ENCODE measurements at regions not wholly inside any gene's neighbourhood (a gene's known extent, or its start where the extent isn't known, plus 50 kb on each side); places are given as distances from the start of the nearest gene placed in this dataset.

DNA sequence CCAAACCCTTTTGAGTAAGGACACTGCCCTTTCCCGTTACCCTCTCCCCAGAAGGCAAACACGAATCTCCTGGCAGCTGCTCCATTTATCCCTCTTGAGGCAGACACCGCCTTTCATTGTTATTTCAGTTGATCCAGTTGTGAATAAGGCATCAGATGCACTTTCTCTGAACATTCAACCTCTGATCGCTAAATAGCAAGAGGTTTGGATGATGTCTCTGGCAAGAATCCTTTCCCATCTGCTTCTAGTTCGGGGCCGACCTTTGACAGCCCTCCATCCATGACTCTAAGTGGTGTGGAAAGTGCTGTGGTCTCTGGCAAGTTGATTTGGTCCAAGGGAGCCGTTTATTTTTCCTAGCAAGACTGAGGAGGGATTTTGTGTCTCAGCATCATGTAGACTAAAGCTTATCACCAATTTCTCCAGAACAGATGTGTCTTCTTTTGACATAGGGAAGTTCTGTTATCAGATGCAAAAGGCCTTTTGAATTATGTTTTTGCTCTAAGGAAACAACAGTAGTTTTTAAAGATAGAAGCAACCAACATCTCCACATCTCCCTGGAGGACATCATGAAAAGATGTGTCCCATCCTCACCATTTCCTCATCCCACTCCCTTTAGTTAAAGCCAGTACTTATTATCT is 123.6 kb downstream of the CCDC34 start:
- TF ChIP-seq RBM17 (IDR thresholded peaks at IDR 0.05; ENCODE audit: borderline replicate concordance, low read depth, low read length) (no peak), ZZZ3 (IDR thresholded peaks at IDR 0.05) (no peak), POLR2AphosphoS2 (IDR thresholded peaks at IDR 0.05; ENCODE audit: low read length) (no peak)

Measured in K562 (cell line).